NCI-H82 treated with DMSO at 0.1 percent for 48 hours (cell line): ENCODE measurements at regions not wholly inside any gene's neighbourhood (a gene's known extent, or its start where the extent isn't known, plus 50 kb on each side); places are given as distances from the start of the nearest gene placed in this dataset.
"Not testable (repeated sequence)": the region's sequence is repeated elsewhere in the genome, so short reads cannot be mapped to it uniquely, and the experiment has no call there.

ENCODE experiments used
- DNase-seq: peaks from one replicate; lab custom pipeline; 2025; ENCODE audit not compliant: unreplicated experiment; lab: John Stamatoyannopoulos, UW

- DNase-seq, result peak; percentile 27
Measured at GRCh38 chr9:757246-757881, 84.1 kb upstream of the DMRT1 start.

DNA sequence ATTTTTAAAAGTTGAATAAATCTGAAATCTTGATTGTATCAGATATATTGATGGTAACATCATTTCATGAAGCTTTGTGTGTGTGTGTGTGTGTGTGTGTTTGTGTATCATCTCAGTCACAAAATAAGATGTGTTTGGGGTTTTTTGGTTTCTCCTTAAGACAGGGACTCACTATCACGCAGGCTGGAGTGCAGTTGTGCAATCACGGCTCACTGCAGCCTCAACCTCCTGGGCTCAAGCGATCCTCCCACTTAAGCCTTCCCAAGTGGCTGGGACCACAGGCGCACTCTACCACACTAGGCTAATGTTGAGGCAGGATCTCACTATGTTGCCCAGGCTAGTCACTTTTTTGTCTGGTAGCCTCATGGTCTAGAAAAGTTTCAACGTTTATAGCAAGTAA is 83.4 kb upstream of the DMRT1 start:
- DNase-seq, result no peak

DNA sequence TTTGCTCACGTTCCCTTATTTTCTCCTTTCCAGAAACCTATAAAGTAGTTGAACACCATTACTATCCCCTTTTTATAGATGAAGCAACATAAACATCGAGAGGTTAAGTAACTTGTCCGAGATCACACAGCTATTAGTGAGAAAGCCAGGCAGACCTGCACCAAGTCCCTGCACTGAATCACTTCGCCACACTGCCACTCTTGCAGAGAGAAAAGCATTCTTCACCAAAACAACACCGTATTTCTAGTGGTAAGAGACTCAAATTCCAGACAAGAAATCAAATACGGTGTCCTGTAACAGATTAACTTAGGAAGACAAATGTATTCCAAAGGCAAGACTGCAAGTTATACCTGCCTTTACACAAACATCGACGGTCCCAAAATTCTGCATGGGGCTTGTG is 82.0 kb upstream of the DMRT1 start:
- no peak for DNase-seq

DNA sequence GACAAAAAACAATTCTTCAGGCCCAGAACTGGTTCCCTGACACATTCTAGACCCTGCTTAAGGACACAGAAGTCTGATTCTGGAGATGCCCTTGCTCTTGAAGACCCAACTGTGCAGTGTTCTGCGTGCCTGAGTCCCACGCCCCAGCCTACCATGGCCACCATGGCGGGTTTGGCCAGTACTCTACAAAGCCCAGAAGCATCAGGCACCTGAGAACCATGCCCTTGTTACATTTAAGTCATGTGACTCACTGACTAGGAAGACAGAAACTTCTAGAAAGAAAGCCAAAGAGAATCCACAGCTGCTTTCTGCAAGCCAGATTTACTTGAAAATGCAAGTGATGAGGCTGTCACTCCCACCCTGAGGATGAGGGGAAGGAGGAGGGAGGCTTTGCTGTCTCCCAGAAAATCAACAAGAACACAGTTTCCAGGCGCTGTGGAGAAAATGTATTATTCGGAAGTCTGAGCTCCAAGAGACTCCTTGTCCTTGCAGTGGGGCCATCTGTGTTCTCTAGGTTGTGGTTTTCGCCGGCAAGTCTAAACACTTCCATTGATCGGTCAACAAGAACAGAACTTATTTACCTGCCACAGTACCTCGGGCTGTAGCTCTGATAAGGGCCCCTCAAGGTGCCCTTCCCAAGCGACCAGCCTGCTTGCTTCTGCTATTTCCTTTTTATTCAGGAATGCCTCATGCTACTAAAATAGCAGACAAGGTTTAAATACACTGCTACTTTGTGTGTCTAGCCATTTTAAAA is 81.3 kb upstream of the DMRT1 start:
- DNase-seq, result no peak

DNA sequence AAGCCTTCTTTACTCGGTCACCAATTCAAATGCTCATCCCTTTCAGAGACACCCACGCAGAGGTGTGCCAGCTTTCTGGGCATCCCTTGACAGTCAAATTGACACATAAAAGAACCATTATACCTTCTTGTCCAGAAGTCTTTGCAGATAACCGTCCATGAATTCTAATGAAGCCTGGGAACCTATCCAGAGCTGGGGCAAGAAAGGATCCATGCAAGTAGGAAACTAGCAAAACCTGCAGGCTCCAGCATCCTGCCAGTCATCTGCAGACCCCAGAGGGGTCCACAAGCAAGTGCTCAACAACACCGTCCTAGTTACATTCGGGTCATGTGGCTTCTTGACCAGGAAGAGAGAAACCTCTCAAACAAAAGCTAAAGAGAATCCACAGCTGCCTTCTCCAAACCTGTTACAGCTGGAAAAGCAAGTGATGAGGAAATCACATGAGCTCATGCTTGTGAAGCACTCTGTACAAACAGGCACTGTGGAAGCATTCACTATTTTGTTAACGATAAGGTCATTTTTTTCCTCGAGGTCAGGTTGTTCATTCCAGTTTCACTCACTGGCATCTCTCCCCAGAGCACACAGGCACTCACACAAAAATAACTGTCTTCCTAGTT is 80.2 kb upstream of the DMRT1 start:
- DNase-seq, result no peak

DNA sequence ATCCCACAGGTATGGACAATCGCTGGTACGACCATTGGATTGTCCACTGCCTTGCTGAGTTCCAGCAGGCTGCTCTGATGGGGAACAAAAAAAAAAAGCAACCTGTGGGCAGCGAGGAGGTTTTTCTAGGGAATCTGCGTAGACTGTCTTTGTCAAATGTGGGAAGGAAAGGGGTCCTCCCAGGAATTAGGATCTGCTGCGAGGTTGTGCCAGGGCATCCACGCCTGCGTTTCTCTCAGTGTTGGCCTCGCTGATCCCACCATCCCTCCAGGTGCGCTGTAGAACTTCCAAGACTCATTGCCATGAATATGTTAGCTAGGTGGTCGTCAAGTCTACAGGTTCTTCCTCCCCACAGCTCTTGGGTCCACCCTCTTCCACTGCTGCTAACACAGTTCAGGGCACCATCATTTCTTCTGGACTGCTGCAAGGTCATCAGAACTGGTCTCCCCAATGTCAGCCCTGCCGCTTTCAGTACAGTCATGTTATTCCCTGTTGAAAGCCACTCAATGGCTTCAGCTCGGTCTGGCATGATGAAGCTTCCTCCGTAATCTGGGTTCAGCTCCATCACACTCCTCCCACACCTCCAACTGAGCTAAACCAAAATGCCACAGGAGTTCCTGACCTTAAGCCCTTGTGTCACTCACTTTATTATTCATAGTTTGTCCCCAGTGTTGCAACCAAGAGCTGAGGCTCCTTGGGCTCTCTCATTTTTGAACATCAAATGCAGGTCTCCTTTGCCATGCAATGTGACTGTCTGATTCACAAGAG is 79.5 kb upstream of the DMRT1 start:
- DNase-seq, result no peak

DNA sequence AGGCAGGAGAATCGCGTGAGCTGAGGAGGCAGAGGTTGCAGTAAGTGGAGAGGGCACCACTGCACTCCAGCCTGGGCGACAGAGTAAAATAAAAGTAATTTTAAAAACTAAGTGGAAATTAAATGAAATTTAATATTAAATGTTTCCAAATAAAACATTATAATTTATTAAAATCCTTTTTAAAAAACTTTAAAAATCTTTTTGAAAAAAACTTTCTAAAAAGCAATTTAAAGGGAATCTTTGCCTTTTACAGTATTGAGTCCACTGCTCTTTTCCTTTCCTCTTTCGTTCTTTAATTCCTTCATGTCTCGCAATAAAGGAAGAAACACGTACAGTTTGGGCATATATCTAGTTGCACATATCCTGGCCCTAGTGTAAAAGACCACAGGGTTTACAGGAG is 77.8 kb upstream of the DMRT1 start:
- DNase-seq, result no peak

- peak; percentile 21 for DNase-seq
Measured at GRCh38 chr9:764105-764524, 77.4 kb upstream of the DMRT1 start.

GRCh38 chr9:764986-765385 is 76.5 kb upstream of the DMRT1 start:
- no peak for DNase-seq

DNA sequence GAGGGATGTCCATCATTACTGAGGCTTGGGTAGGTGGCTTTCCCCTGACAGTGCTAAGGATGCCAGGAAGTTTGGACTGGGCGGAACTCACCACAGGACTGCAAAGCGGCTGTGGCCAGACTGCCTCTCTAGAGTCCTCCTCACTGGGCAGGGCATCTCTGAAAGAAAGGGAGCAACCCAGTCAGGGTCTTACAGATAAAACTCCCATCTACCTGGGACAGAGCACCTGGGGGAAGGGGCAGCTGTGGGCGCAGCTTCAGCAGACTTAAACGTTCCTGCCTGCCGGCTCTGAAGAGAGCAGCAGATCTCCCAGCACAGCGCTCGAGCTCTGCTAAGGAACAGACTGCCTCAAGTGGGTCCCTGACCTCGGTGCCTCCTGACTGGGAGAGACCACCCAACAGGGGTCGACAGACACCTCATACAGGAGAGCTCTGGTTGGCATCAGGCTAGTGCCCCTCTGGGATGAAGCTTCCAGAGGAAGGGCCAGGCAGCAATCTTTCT is 74.4 kb upstream of the DMRT1 start:
- not testable (repeated sequence) for DNase-seq

DNA sequence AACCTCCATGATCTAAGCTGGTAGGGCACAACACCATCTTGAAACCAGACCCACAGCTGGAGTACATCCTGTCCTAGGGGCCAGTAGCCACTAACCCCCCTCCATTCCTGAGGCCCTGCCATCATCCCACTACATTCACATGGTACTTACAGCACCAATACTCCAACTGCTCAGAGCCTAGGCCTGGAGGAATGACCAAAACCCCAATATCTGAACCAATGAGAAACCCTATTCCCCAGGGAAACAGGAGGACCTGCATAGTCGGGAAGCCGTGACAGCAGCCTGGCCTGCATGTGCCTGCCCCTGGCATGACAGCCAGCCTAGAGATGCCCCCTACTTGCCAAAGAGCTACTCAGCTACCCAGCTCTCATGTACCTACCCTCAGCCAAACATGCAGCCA is 65.4 kb upstream of the DMRT1 start:
- no peak for DNase-seq

DNA sequence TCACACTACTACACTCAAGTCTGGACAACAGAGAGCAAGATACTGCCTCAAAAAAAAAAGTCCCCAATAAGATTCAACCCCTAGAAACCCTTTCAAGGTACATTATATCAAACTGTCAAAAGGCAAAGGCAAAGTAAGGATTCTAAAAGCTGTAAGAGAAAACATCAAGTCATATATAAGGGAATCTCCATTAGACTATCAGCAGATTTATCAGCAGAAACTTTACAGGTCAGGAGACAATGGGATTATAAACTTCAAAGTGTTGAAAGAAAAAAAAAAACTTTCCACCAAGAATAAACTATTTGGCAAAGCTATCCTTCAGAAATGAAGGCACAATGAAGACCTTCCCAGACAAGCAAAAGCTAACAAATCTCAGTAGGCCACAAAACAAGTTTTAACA is 63.5 kb upstream of the DMRT1 start:
- no peak for DNase-seq

DNA sequence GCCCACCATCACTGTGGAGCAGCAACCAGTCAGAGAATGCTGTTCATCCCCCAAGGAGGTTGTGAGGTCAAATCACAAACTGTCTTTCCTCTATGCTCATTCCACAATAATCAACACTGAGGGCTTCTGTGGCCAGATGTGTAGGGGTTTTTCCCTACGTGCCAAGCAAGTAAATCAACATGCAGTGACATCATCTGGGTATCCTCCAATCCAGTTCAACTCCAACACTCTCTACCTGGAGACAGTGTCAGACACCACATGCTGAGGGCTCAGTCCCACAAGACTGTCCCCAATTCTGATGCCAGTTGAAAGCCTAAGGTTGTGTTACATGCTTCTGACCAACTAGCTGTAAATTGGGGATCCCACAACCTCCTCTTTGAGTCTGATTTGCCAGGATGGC is 57.3 kb upstream of the DMRT1 start:
- DNase-seq, result no peak

GRCh38 chr9:784916-785315 is 56.6 kb upstream of the DMRT1 start:
- DNase-seq, result no peak

- DNase-seq, result no peak
Measured at GRCh38 chr9:785997-786396, 55.5 kb upstream of the DMRT1 start.

DNA sequence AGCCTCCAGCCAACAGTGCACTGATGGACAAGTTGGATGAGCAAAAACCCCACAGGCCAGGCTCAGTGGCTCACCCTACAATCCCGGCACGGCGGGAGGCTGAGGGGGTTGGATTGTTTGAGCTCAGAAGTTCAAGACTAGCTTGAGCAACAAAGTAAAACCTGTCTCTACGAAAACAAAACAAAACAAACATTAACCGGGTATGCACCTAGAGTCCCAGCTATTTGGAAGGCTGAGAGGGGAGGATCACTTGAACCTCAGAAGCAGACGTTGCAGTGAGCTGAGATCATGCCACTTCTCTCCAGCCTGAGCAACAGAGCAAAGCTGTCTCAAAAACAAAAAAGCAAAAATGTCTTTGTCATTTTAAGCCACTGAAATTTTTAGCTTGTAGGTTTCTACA is 55.1 kb upstream of the DMRT1 start:
- DNase-seq, result no peak

DNA sequence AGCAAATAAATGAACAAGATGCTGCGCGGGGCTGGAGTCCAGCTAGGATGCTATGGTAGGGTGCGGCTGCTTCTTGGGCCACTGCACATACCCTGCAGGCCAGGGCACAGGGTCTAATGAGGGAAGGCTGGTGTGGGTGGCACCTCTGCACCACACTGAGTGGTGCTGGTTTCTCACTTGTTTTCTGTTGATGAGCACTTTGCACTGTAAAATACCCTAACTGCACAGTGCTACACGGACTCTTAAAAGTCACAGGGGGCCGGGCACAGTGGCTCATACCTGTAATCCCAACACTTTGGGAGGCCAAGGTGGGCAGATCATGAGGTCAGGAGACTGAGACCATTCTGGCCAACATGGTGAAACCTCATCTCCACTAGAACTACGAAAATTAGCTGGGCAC is 52.7 kb upstream of the DMRT1 start:
- DNase-seq, result no peak
